ENCODE measurements at regions not wholly inside any gene's neighbourhood (a gene's known extent, or its start where the extent isn't known, plus 50 kb on each side); places are given as distances from the start of the nearest gene placed in this dataset.
"Not testable (repeated sequence)": the region's sequence is repeated elsewhere in the genome, so short reads cannot be mapped to it uniquely, and the experiment has no call there.

- DNase-seq (ENCODE audit: low read depth in 3 of 3, low spot score in 2 of 3) = no peak
Observed at GRCh38 chr5:117143406-117143805, 568.8 kb upstream of the SEMA6A start.

DNA sequence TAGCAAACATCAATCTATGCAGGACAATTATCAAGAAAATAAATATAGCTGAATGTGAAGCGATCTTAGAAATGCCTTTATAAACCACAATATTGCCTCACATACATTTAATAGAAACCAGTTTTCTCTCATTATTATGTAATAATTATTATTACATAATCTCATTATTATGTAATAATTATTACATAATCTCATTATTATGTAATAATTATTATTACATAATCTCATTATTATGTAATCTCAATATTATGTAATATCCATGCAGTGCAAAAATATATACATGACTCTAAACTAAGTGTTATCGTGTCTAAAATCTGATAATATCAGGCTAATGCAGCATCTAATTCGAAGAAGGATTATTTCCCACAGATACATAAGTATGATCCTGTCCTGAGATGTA, 563.9 kb upstream of the SEMA6A start:
- no peak for DNase-seq (ENCODE audit: low read depth in 3 of 3, low spot score in 2 of 3)

GRCh38 chr5:117135851-117136250, 561.2 kb upstream of the SEMA6A start:
- no peak for DNase-seq (ENCODE audit: low read depth in 3 of 3, low spot score in 2 of 3)

DNA sequence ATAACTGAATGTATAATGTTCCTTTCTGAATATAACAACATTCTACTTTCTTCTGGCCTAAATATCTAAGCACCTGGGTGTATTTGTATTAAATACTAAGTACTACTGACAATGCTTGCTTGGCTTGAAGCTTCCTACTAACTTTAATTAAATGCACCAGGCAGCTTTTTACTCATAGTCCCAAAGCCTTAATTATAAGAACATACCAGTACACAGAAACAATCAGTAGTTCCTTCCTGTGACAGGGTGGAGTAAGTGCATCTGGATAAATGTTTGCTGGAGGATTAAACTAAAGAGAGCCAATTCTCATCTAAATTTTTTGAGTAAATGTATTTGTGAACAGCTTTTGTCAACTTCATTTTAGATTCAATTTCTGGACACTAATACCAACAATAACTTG, 558.6 kb upstream of the SEMA6A start:
- DNase-seq (ENCODE audit: low read depth in 3 of 3, low spot score in 2 of 3) = no peak

- DNase-seq (ENCODE audit: low read depth in 3 of 3, low spot score in 2 of 3) = no peak
Observed at GRCh38 chr5:117131876-117132275, 557.3 kb upstream of the SEMA6A start.

DNA sequence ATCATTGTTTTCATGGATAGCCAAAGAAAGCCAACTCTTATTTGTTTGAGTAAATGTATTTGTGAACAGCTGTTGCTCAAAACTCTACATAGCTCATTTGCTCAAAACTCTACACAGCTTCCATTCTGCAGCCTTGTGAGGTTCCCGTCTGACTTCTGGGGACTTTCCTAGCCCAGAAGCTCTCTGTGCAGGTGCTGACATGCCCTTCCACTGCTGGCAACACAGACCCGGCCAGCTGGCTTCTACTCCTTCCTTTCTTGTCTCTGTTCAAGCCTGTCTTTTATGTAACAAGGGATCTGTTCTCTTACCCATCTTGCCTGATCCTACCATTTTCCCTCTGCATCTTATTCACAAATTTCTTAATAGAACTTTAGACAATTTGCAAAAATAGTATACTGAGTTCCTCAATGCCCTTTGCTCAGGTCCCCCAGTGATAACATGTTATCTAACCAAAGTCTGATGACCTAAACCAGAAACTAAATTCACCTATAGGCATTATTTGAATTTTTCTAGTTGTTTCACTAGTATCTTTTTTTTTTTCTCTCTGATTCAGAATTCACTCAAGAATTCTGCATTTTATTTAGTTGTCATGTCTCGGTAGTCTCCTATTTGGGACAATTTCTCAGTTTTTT, 556.5 kb upstream of the SEMA6A start:
- DNase-seq (ENCODE audit: low read depth in 3 of 3, low spot score in 2 of 3) = no peak

DNA sequence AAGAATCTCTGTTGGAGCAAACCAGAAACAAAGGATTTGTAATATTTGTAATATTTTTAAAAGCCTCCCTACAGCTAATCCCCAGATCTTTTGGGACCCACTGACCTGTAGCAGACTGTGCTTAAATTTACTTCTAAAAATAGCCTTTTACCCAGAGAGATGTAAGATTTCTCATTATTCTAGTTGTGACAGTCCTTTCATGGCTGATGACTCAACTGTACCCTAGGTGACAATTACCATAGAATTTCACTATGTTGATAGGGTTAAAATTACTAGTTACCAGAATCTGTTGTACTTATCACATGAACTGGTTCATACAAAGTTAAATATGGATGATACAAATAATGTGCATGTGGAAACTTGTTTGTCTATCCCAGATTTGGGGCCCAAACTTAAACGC, 543.9 kb upstream of the SEMA6A start:
- DNase-seq (ENCODE audit: low read depth in 3 of 3, low spot score in 2 of 3) = no peak

GRCh38 chr5:117117314-117117713, 542.7 kb upstream of the SEMA6A start:
- not testable (repeated sequence) for DNase-seq (ENCODE audit: low read depth in 3 of 3, low spot score in 2 of 3)

- DNase-seq (ENCODE audit: low read depth in 3 of 3, low spot score in 2 of 3) = no peak
Observed at GRCh38 chr5:117110548-117110947, 535.9 kb upstream of the SEMA6A start.

GRCh38 chr5:117107859-117108258, 533.2 kb upstream of the SEMA6A start:
- no peak for DNase-seq (ENCODE audit: low read depth in 3 of 3, low spot score in 2 of 3)

- DNase-seq (ENCODE audit: low read depth in 3 of 3, low spot score in 2 of 3) = no peak
Observed at GRCh38 chr5:117103703-117104102, 529.1 kb upstream of the SEMA6A start.

GRCh38 chr5:117102591-117102990, 528.0 kb upstream of the SEMA6A start:
- no peak for DNase-seq (ENCODE audit: low read depth in 3 of 3, low spot score in 2 of 3)

DNA sequence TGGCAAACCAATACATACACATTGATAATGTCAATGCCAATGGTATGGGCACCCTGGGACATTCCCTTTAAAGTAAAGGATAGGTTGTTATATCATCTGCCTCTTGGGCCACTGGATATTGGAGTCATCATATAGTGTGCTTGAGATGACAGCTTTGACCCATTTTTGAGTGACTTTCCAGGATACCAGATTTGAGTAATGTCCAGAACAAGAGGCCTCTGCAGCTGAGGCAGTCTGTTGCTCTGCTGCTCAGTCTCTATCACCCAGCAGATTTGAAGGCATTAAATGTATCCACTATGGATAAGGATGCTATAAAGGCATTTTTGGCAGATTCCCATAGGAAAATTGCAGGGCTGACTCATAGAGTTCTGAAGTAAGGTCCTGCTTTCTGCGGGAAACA, 525.6 kb upstream of the SEMA6A start:
- no peak for DNase-seq (ENCODE audit: low read depth in 3 of 3, low spot score in 2 of 3)

- no peak for DNase-seq (ENCODE audit: low read depth in 3 of 3, low spot score in 2 of 3)
Observed at GRCh38 chr5:117098094-117098493, 523.5 kb upstream of the SEMA6A start.

DNA sequence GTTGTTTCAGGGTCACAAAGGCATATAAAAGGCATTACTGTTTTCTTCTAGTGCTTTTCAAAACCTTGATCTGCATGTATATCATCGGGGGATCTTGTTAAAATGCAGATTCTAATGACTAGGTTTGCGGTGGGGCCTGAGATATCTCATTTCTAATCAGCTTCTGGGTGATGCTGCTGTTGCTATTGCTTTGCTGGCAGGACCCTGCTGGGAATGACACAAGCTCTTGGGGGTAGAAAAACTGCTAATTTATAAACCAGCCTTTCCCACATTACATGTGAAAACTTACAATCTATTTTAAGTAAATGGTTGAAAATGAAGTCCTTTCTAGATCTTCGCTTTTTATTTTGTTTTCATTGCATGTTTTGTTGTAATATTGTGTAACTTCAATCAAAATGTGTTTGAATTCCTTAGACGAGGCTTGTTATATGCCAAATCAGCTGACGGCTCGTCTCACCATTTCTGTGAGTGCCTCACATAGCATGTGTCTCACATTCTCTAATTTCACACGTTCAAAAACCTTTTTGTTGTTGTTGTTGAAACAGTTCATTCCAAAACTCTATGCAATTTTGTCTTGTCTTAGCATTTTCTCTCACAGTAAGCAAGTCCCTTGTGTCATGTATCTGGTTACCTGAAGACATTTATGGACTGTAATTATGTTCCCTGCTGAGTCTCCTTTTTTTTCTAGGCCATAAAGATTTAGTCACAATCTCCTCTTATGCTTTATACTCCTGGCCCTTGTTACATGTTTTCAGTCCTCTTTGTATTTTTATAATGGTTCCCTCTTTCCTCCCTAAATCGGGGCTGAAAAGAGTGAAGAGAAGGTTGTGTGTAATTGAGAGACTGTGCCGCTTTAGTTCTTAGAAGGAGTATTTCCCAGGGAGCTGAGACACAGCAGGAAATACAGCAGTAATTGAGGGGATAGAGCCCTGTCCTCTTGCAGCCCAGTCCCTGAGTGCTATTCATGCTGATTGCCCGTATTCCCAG, 521.0 kb upstream of the SEMA6A start:
- no peak for DNase-seq (ENCODE audit: low read depth in 3 of 3, low spot score in 2 of 3)

GRCh38 chr5:117094114-117094815, 519.6 kb upstream of the SEMA6A start:
- DNase-seq (ENCODE audit: low read depth in 3 of 3, low spot score in 2 of 3) = no peak

DNA sequence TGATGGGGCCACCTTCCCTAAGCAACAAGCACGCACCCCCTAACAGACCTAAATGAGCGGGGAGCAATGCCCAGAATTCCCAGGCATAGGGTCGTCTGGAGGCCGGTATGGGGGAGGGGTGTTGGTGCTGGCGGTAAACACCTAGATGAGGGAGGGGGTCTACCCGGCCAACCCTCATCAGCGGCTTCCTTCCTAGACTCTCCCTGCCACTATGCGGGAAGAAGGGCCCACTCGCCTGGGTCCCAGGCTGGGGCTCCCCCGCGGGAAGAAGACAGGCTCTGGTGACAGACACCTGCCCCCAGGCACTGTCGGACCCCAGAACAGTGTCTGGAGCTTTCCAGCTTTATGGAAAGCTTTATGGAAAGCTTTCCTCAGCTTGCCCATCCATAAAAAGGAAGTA, 519.0 kb upstream of the SEMA6A start:
- DNase-seq (ENCODE audit: low read depth in 3 of 3, low spot score in 2 of 3) = no peak

DNA sequence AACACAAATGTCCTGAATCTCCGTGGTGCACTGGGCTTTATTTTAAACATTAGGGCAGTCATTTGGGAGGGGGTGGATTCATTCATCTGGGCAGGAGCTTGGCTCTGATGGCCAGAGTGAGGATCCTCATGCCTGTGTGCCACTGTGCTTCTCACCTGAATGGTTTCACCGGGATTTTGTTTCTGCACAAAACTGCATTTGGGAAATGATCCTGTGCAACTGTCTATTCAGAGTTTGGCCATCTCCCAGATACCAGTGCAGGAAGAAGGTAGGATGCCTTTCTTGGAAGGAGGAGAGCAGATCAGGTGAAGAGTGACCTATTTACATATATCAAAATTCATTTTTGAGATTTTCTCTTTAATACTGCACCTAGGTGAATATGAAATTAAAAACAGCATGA, 514.4 kb upstream of the SEMA6A start:
- DNase-seq (ENCODE audit: low read depth in 3 of 3, low spot score in 2 of 3) = no peak

DNA sequence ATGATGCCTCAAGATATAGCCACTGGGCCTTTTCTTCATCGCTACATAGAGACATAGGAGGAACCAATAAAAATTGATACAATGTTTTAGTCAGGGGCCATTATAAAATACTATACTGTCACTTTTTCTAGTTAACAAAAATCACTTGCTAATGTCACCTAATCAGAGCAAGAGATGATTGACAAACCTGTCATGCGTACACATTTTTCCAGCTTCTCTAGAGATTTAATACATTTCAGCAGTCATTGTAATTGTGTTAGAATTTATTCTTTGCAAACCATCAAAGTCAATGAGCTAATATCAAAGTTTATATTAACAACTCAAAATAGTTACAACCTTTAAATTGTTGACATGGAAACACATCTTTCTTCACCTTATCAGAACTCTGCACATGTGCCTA, 513.6 kb upstream of the SEMA6A start:
- no peak for DNase-seq (ENCODE audit: low read depth in 3 of 3, low spot score in 2 of 3)

- no peak for DNase-seq (ENCODE audit: low read depth in 3 of 3, low spot score in 2 of 3)
Observed at GRCh38 chr5:117084067-117084466, 509.4 kb upstream of the SEMA6A start.

DNA sequence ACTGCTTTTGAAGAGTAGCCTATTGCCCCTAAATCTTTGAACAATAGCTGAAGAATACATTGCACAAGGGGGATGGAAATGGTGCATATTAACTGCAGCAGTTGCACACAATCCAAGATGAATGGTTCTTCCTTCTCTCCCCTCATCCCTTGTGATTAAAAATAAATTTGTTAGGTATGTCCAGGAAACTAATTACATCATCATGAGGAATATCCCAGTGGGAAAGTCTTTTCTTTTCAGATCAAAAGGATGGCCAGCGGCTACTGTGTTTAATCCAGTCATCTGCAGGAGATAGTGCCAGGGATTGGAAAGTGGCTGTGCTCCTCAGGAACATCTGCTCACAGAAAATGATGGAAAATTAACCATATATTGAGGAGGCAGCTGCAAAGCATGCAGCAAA, 508.4 kb upstream of the SEMA6A start:
- DNase-seq (ENCODE audit: low read depth in 3 of 3, low spot score in 2 of 3) = no peak

DNA sequence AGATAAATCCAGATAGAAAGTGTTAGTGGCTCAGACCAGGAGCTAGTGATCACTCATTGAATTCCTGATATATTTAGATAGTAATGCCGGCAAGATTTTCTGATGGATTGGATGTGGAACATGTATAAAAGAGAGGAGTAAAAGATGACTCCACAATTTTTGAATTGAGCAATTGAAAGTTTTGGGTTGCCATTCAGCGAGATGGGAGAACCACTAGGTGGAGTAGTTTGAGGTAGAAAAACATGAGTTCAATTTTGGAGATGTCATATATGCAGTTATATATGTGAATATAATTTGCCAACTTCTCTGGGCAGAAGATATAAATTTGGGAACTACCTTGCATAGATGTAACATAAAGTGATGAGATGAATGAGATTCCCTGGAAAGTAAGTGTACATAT, 502.5 kb upstream of the SEMA6A start:
- DNase-seq (ENCODE audit: low read depth in 3 of 3, low spot score in 2 of 3) = no peak
